GM12891 (cell line): ENCODE measurements at regions not wholly inside any gene's neighbourhood (a gene's known extent, or its start where the extent isn't known, plus 50 kb on each side); places are given as distances from the start of the nearest gene placed in this dataset.
"Not testable (repeated sequence)": the region's sequence is repeated elsewhere in the genome, so short reads cannot be mapped to it uniquely, and the experiment has no call there.

Source experiments
- DNase-seq: peaks from one replicate; pipeline ENCODE4 v3.0.0; 2011; ENCODE audit warnings: low spot score; ENCODE audit not compliant: insufficient read length
- FAIRE-seq: peaks from 2 replicates; lab custom pipeline; 2011; peaks lifted over from hg19 to GRCh38; lab: Jason Lieb, UNC

DNA sequence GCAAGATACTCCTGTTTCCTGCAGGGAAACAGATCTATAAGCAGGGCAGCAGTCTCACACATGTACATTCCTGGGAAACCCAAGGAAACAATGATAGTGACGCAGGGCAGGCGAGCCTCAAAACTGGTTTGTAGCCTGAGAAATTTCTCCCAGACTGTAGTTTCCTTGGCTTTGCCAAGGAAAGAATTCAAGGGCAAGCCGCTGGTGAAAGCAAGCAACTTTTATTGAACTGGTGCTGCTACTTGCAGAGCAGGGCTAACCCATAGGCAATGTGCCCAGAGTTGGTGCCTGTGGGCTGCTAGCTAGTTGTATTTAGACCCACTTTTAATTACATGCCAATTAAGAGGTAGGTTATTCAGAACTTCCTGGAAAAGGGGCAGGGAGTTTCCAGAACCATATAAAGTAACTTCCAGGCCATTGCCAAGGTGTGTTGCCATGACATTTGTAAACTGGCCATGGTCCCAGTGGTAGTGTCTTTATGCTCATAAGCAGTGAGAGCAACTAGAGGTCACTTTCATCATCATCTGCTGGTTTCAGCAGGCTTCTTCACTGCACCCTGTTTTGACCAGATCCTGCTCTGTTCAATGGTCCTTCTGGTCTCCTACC, 92.0 kb downstream of the PPIAL4A start:
- not testable (repeated sequence) for DNase-seq, FAIRE-seq

- not testable (repeated sequence) for DNase-seq, FAIRE-seq
These were observed 105.0 kb downstream of the PPIAL4A start for GRCh38 chr1:120994614-120995013.

GRCh38 chr1:120995025-120995424, 105.5 kb downstream of the PPIAL4A start:
- not testable (repeated sequence) for DNase-seq, FAIRE-seq

GRCh38 chr1:121001090-121001726, 111.6 kb downstream of the PPIAL4A start:
- DNase-seq, FAIRE-seq: not testable (repeated sequence)

DNA sequence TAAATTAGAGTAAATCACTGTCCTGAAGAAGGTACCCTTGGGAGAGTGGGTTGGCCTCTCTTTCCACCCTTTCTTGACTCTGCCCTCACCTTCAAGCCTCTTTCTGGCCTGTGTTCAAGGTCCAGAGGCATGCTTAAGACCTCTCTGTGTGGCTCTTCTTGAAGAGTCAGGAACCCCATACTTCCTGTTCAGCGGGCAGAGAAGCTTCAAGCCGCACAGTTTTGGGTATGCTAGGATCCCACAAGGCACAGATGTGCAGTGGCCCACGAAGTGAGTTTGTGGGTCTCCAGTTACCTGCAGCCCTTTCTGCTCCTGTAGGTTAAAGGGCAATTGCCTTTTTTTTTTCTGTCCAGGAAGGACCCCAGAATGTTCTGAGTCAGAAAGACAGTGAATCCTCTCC, 113.7 kb downstream of the PPIAL4A start:
- not testable (repeated sequence) for FAIRE-seq, DNase-seq

DNA sequence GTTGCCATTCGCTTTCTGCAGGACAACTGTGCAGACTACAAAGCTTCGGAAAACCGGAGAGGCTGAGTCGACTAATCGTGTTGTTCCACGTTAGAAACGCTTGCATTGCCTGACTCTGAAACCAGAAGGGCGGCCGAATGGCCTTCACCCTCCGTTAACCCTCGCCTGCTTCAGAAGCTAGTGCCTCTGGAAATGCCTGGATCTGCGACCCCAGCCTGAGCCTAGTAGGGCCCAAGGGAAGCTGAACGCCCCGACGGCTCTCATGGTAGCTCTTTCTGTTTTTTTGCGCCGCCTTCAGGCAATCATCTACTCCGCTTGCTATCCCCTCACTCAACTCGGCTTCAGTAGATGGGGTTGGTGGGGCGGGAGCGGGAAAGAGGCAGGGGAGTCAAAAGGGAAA, 117.3 kb downstream of the PPIAL4A start:
- not testable (repeated sequence) for DNase-seq, FAIRE-seq

DNA sequence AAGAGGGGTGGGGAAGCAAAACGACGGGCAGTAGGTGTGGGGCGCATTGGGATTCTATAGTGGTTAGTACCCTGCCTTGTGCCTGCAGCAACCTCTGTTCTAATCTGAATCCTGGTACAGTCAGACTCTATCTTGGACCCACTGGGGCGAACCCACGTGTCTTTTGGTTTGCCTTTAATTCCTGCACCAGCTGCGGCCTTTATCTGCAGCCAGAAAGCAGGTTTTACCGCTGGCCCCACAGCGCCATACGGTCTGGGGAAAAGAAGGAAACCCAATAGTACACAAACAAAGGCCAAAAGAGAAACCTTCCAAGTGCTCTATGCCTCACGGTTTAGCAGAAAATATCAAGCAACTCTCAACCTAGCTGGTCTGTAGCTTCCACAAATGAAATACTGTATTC, 118.2 kb downstream of the PPIAL4A start:
- not testable (repeated sequence) for DNase-seq, FAIRE-seq

GRCh38 chr1:121008512-121009215, 119.1 kb downstream of the PPIAL4A start:
- not testable (repeated sequence) for DNase-seq, FAIRE-seq

DNA sequence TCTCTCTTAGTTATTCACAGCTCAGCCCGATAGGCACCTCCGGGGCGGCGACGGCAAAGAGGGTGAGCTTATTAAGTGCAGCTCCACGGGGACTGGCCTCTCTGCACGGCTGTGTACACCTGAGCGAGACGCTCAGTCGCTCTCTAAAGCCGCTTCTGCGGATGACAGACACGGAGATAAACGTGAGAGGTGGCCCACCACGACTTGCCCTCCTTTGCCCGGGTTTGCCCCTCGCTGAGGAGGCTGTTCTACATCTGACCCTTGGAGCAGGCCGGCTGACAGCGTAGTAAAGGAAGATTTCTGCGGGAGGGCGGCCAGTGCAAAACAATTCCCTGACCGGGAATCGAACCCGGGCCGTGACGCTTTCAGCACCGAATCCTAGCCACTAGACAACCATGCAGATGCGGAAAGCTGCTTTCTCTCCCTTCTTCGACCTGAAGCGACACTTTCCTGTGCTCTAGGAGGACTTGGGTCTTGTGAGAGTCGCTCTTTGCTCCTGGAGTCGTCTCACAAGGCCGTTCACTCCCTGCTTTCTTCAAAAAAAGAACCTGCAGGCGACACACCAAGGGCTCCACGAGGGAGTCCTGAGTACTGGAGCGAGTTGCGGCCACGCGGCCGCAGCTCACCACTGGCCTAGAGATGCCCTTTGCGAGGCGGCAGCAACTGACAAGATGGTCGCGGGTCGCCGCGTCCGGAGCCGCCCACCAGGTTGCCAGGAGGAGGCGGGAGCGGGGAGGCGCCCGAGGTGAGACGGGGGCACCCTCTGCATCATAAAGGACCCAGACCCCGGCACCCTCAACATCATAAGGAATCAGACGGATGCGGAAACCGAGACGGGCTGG, 119.9 kb downstream of the PPIAL4A start:
- not testable (repeated sequence) for DNase-seq, FAIRE-seq

- FAIRE-seq, DNase-seq: not testable (repeated sequence)
These were observed 120.6 kb downstream of the PPIAL4A start for GRCh38 chr1:121010141-121010540.

DNA sequence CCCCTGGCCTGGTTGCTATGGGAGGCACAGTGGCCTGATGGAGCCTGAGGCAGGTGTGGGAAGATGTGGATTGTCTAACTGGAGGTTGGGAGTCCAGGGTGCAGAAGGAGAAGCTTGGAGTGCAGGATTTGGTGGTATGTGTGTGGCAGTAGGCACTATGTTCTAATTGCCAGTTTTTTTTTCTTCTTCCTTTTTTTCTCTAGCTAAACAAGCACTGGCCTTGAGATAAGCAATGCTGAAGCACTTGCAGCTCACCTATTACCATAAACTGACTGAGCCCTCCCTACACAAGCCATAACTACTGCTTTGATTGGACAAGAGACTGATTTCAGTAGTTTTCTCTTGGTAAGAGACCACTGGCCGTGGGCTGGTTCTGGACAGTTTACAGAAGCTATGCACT, 123.6 kb downstream of the PPIAL4A start:
- not testable (repeated sequence) for FAIRE-seq, DNase-seq

DNA sequence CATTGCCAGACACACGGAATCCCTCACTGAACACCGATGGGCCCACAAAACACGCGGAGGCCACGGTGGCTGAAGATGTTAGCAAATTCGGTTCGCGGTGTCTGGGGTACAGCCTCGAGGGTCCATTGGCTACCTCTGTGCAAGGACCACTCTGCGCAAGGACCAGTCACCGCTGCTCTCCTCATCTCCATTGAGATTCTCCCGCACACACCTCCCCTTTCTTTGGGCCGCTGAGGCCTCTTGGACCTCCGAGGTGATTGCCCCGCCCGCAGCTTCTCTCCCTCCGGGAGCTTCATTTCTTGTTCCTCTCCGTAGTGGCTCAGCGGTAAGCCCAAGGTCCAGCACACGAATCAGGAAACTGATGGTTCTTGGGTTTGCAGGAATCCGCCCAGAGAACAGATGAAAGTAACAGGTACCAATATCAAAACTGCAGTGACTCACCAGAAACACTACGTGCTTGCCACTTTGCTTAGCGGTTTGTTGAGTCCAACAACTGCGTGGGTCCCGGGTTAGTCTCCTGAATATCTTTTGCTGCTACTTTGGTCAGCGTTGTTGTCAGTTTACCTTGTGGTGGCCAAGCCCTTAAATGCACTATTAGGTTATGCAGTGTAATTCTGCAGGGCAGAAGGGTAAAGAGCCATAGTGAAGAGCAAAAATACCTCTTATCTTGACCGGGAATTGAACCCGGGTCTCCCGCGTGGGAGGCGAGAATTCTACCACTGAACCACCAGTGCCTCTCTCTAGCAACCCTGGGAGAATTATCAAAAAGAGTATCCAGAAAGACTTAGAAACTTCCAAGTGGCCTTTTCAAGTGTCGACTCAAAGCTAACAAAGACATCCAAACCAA, 126.8 kb downstream of the PPIAL4A start:
- DNase-seq, FAIRE-seq: not testable (repeated sequence)

DNA sequence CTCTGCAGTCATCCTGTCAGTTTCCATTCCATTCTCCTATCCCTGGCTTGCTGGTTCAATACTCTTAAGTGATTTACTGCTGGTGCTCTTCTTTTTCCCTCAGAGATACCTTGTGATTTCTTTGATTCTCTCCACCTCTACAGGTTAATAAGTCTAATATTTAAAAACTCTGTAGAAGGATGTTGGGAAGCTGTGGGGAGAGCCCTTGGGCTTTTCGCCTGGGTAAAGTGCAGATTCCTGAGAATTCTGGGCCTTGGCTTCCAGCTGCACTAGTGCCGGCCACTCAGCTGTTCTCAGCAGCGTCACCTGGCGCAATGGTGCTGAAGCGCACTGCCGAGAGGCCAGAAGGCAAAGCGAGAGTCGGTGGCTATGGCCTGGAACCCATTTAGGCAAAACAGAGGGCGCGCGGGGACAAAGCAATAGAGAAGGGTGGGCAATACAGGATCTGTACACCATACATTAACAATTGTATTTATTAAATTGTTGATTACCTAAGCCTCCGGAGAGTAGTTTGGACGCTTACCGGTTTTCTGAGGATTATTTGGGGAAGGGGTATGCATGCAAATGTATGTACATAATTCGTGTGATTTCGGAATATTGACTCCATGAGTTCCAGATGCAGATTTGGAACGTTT, 130.3 kb downstream of the PPIAL4A start:
- FAIRE-seq, DNase-seq: not testable (repeated sequence)

DNA sequence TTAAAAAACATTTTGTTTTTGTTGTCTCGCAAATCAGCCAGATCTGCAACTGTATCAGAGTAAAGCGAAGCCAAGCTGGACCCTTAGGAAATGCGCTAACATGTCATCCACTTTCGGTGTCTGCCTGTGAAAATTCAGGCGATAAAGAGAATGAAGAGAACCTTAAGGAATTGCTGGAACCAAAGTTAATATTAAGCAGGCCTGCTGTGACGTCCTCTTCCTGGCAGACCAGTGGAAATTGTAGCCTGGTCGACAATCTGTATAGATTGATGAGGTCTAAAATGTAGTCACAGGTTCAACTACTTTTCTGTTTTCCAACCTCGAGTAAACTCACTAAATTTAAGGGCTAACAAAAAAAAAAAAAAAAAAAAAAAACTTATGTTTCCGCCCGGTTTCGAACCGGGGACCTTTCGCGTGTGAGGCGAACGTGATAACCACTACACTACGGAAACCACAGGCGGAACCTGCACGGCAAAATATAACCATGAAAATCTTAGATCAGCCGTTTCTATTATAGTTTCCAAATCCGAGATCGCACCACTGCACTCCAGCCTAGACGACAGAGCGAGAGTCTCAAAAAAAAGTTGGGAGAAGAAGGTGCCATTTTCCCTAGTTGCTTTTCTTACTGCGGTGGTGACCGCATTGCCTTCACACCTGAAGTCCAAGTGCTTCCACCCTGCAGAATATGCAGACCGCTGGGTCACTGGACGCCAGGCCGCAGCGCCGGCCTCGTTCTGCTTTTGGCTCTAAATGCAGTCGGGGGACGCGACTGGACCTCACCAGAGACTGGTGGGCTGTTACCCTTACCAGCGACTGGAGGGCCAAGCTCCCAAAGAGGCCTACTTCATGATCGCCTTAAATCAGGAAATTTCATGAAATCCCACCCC, 131.0 kb downstream of the PPIAL4A start:
- DNase-seq, FAIRE-seq: not testable (repeated sequence)

DNA sequence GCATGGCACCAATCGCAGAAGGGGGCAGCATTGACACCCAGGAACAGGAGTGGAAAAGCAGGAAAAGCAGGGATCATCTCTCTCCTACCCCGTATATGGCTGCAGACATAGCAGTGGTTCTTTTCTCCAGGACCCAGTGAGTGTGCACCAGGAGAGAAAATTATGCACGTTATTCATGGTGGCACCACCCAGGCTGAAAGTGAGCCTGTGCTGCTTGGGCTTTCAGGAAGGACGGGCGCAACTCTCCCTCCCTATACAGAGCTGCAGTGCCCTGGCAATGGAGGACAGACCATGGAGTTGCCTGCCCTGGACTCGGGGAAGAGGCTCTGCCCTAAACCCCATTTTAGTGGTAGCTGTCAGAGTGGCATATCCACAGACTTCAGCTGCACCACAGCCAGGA, 132.1 kb downstream of the PPIAL4A start:
- DNase-seq, FAIRE-seq: not testable (repeated sequence)

GRCh38 chr1:121032878-121033494, 143.4 kb downstream of the PPIAL4A start:
- not testable (repeated sequence) for DNase-seq, FAIRE-seq

GRCh38 chr1:121036792-121037191, 147.2 kb downstream of the PPIAL4A start:
- FAIRE-seq, DNase-seq: not testable (repeated sequence)
